Astrocyte (in vitro differentiated cells and primary cell): ENCODE measurements at regions not wholly inside any gene's neighbourhood (a gene's known extent, or its start where the extent isn't known, plus 50 kb on each side); places are given as distances from the start of the nearest gene placed in this dataset.

Experiments
- CTCF ChIP-seq: IDR thresholded peaks from 2 replicates; pipeline ENCODE4 v1.5.1; 2011; ENCODE audit warnings: low read depth, mild to moderate bottlenecking, inconsistent platforms, low read length, moderate library complexity; ENCODE audit not compliant: insufficient read depth
- EZH2 ChIP-seq: IDR thresholded peaks from 2 replicates; pipeline ENCODE4 v1.6.1; 2012; ENCODE audit warnings: mild to moderate bottlenecking, low read length, inconsistent platforms; ENCODE audit not compliant: insufficient read depth

GRCh38 chrX:42954880-42955279 is 176.9 kb upstream of the PPP1R2C start:
- TF ChIP-seq CTCF (no peak), EZH2 (no peak)
